ENCODE measurements at regions not wholly inside any gene's neighbourhood (a gene's known extent, or its start where the extent isn't known, plus 50 kb on each side); places are given as distances from the start of the nearest gene placed in this dataset.
"Not testable (repeated sequence)": the region's sequence is repeated elsewhere in the genome, so short reads cannot be mapped to it uniquely, and the experiment has no call there.

DNA sequence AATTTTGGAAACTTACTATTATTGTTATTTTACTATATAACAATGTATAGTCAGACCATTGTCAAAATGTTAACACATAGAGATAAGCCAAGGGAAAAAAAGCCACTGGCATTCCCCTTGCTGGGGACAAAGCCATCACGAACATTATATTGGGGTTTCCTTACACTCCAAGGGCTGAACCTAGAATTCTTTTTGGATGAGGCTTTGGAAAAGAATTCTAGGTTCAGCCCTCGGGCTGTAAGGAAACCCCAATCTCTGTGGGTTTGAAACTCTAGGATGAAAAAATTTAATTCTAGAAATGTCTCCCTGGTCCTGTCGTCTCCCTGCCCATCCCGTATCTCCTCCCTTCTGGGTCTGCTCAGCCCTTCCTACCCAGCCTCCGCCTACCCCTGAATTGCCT, 67.0 kb upstream of the SMAD6 start:
- no peak overlapping the region for H3K27ac Mint-ChIP-seq

DNA sequence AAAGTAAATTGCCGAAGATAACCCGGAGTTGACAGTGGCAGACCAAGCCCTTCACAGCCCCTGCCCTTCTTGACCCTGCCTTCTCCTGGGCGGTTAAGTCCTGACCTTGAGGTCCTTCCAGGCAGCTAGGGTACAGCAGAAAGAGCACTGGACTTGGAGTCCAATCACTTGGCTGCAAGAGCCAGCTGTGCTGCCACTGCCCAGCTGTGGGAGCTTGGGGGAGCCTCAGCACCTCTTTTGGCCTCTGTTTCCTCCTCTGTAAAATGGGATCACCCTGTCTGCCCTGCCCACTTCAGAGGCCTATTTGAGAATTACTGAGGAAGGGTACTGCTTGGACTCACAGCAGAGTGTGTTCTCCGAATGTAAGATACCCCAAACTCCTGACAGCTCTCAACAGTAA, 66.2 kb upstream of the SMAD6 start:
- CTCF ChIA-PET = interaction anchor here (0.9 to 1.3 kb wide), 2 partner anchors 72 to 216 kb away, joined by 3 to 5 read pairs; no protein-coding TSS in a partner anchor
- no peak for ATAC-seq
- no peak for DNase-seq (ENCODE audit: low spot score)
- POLR2A ChIA-PET = no interaction called here
- no peaks in the 10 kb centered on the region for H3K27me3 Mint-ChIP-seq (ENCODE audit: low read depth)
- H3K36me3 Mint-ChIP-seq = no peaks in the 10 kb centered on the region
- H3K4me1 Mint-ChIP-seq = peaks cover 35% of the 10 kb centered on the region
- H3K9me3 Mint-ChIP-seq = no peaks in the 10 kb centered on the region
- H3K4me3 Mint-ChIP-seq = no peak overlapping the region
- no peak for TF ChIP-seq KAT7 (CRISPR knock-in tag; IDR thresholded peaks at IDR 0.05; ENCODE audit: borderline replicate concordance)
- TF ChIP-seq, protein P1, sequence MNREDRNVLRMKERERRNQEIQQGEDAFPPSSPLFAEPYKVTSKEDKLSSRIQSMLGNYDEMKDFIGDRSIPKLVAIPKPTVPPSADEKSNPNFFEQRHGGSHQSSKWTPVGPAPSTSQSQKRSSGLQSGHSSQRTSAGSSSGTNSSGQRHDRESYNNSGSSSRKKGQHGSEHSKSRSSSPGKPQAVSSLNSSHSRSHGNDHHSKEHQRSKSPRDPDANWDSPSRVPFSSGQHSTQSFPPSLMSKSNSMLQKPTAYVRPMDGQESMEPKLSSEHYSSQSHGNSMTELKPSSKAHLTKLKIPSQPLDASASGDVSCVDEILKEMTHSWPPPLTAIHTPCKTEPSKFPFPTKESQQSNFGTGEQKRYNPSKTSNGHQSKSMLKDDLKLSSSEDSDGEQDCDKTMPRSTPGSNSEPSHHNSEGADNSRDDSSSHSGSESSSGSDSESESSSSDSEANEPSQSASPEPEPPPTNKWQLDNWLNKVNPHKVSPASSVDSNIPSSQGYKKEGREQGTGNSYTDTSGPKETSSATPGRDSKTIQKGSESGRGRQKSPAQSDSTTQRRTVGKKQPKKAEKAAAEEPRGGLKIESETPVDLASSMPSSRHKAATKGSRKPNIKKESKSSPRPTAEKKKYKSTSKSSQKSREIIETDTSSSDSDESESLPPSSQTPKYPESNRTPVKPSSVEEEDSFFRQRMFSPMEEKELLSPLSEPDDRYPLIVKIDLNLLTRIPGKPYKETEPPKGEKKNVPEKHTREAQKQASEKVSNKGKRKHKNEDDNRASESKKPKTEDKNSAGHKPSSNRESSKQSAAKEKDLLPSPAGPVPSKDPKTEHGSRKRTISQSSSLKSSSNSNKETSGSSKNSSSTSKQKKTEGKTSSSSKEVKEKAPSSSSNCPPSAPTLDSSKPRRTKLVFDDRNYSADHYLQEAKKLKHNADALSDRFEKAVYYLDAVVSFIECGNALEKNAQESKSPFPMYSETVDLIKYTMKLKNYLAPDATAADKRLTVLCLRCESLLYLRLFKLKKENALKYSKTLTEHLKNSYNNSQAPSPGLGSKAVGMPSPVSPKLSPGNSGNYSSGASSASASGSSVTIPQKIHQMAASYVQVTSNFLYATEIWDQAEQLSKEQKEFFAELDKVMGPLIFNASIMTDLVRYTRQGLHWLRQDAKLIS (CRISPR knock-in tag; IDR thresholded peaks at IDR 0.05; ENCODE audit: borderline replicate concordance) = no peak
- TF ChIP-seq, protein P2, sequence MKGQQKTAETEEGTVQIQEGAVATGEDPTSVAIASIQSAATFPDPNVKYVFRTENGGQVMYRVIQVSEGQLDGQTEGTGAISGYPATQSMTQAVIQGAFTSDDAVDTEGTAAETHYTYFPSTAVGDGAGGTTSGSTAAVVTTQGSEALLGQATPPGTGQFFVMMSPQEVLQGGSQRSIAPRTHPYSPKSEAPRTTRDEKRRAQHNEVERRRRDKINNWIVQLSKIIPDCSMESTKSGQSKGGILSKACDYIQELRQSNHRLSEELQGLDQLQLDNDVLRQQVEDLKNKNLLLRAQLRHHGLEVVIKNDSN (CRISPR knock-in tag; IDR thresholded peaks at IDR 0.05) = no peak
- TF ChIP-seq, protein P3, sequence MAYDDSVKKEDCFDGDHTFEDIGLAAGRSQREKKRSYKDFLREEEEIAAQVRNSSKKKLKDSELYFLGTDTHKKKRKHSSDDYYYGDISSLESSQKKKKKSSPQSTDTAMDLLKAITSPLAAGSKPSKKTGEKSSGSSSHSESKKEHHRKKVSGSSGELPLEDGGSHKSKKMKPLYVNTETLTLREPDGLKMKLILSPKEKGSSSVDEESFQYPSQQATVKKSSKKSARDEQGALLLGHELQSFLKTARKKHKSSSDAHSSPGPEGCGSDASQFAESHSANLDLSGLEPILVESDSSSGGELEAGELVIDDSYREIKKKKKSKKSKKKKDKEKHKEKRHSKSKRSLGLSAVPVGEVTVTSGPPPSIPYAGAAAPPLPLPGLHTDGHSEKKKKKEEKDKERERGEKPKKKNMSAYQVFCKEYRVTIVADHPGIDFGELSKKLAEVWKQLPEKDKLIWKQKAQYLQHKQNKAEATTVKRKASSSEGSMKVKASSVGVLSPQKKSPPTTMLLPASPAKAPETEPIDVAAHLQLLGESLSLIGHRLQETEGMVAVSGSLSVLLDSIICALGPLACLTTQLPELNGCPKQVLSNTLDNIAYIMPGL (CRISPR knock-in tag; IDR thresholded peaks at IDR 0.05) = no peak
- H3K27ac Mint-ChIP-seq = no peak overlapping the region

More for the DNA sequence above, 67.0 kb upstream of the SMAD6 start:
- no peak overlapping the region for H3K4me3 Mint-ChIP-seq
- no peaks in the 10 kb centered on the region for H3K36me3 Mint-ChIP-seq
- ChIA-PET CTCF (interaction anchor here (0.8 to 2.4 kb wide), 7 partner anchors 13 to 216 kb away, joined by 3 to 16 read pairs (median 3); no protein-coding TSS in a partner anchor), POLR2A (no interaction called here)
- peaks cover 43% of the 10 kb centered on the region for H3K4me1 Mint-ChIP-seq
- no peaks in the 10 kb centered on the region for H3K9me3 Mint-ChIP-seq
- DNase-seq (ENCODE audit: low spot score) (no peak), ATAC-seq (no peak)
- no peaks in the 10 kb centered on the region for H3K27me3 Mint-ChIP-seq (ENCODE audit: low read depth)
- TF ChIP-seq ETV6 (CRISPR knock-in tag; IDR thresholded peaks at IDR 0.05) = no peak
- TF ChIP-seq NR2C2 (CRISPR knock-in tag; IDR thresholded peaks at IDR 0.05) = no peak
- TF ChIP-seq CREM (CRISPR knock-in tag; IDR thresholded peaks at IDR 0.05) = no peak
- TF ChIP-seq, protein P4, sequence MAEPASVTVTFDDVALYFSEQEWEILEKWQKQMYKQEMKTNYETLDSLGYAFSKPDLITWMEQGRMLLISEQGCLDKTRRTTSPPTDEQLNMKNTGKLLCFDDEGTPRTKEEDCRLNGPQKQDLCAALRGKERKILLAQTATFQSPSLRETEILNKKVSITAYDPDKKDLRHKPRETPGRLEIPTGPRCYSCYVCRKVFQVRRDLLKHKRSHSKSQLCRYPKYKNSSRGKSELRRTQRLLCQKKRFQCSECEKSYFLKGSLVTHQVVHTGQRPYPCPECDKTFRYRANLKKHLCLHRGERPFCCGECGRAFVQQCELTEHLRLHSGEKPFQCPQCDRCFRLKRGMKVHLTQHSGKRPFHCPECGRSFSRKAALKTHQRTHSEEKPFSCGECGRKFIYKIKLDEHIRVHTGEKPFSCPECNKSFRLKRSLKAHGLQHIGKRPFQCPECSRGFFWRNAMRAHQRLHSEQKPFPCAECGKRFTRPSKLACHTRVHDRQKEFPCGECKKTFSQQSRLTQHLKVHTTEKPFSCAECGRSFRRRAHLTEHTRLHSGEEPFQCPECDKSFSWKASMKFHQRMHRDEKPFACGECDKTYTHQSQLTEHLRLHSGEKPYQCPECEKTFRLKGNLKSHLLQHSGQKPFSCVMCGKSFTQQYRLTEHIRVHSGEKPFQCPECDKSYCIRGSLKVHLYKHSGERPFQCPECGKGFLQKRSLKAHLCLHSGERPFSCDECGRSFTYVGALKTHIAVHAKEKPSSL (CRISPR knock-in tag; conservative IDR thresholded peaks at IDR 0.05) = no peak
- no peak for TF ChIP-seq ZNF671 (CRISPR knock-in tag; IDR thresholded peaks at IDR 0.05)
- TF ChIP-seq TEAD1 (CRISPR knock-in tag; IDR thresholded peaks at IDR 0.05) = no peak
- no peak for TF ChIP-seq ZNF416 (CRISPR knock-in tag; IDR thresholded peaks at IDR 0.05)
- TF ChIP-seq, protein P5, sequence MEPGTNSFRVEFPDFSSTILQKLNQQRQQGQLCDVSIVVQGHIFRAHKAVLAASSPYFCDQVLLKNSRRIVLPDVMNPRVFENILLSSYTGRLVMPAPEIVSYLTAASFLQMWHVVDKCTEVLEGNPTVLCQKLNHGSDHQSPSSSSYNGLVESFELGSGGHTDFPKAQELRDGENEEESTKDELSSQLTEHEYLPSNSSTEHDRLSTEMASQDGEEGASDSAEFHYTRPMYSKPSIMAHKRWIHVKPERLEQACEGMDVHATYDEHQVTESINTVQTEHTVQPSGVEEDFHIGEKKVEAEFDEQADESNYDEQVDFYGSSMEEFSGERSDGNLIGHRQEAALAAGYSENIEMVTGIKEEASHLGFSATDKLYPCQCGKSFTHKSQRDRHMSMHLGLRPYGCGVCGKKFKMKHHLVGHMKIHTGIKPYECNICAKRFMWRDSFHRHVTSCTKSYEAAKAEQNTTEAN (CRISPR knock-in tag; IDR thresholded peaks at IDR 0.05) = no peak
- TF ChIP-seq, protein P6, sequence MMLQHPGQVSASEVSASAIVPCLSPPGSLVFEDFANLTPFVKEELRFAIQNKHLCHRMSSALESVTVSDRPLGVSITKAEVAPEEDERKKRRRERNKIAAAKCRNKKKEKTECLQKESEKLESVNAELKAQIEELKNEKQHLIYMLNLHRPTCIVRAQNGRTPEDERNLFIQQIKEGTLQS (CRISPR knock-in tag; conservative IDR thresholded peaks at IDR 0.05) = no peak
- TF ChIP-seq TEAD4 (CRISPR knock-in tag; IDR thresholded peaks at IDR 0.05) = no peak
- TF ChIP-seq, protein P7, sequence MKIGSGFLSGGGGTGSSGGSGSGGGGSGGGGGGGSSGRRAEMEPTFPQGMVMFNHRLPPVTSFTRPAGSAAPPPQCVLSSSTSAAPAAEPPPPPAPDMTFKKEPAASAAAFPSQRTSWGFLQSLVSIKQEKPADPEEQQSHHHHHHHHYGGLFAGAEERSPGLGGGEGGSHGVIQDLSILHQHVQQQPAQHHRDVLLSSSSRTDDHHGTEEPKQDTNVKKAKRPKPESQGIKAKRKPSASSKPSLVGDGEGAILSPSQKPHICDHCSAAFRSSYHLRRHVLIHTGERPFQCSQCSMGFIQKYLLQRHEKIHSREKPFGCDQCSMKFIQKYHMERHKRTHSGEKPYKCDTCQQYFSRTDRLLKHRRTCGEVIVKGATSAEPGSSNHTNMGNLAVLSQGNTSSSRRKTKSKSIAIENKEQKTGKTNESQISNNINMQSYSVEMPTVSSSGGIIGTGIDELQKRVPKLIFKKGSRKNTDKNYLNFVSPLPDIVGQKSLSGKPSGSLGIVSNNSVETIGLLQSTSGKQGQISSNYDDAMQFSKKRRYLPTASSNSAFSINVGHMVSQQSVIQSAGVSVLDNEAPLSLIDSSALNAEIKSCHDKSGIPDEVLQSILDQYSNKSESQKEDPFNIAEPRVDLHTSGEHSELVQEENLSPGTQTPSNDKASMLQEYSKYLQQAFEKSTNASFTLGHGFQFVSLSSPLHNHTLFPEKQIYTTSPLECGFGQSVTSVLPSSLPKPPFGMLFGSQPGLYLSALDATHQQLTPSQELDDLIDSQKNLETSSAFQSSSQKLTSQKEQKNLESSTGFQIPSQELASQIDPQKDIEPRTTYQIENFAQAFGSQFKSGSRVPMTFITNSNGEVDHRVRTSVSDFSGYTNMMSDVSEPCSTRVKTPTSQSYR (CRISPR knock-in tag; IDR thresholded peaks at IDR 0.05) = no peak
- TF ChIP-seq, protein P2 (CRISPR knock-in tag; IDR thresholded peaks at IDR 0.05) = no peak
- no peak for TF ChIP-seq ZNF396 (CRISPR knock-in tag; IDR thresholded peaks at IDR 0.05; ENCODE audit: borderline replicate concordance)
- TF ChIP-seq ZNF121 (CRISPR knock-in tag; IDR thresholded peaks at IDR 0.05) = no peak

DNA sequence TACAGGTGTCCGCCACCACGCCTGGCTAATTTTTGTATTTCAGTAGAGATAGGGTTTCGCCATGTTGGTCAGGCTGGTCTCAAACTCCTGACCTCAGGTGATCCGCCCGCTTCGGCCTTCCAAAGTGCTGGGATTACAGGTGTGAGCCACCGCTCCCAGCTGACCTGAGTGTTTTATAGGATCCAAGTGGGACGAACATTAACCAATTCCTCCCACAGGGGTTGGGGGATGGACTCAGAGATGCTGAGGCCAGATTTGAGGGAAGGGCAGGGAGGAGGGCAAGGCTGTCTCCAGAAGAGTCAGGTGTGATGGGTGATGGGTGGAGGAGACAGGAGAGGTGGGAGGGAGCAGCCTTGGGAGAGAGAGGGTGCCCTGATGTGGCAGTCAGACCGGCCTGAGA, 65.0 kb upstream of the SMAD6 start:
- H3K4me3 Mint-ChIP-seq; DNase-seq (ENCODE audit: low spot score); ATAC-seq; POLR2A ChIA-PET; H3K36me3 Mint-ChIP-seq; CTCF ChIA-PET; H3K27me3 Mint-ChIP-seq (ENCODE audit: low read depth); H3K9me3 Mint-ChIP-seq: not testable (repeated sequence)
- H3K4me1 Mint-ChIP-seq = peaks cover 31% of the 10 kb centered on the region
- 0 out of 2 replicates have a peak overlapping the region, but pooled peaks have one; percentile 80 for H3K27ac Mint-ChIP-seq

All from WTC11 (cell line).